HG03521 (cell line): ENCODE measurements at regions not wholly inside any gene's neighbourhood (a gene's known extent, or its start where the extent isn't known, plus 50 kb on each side); places are given as distances from the start of the nearest gene placed in this dataset.
"Not testable (repeated sequence)": the region's sequence is repeated elsewhere in the genome, so short reads cannot be mapped to it uniquely, and the experiment has no call there.

Experiments
- ATAC-seq: cut with Tn5 transposase; IDR thresholded peaks from one replicate; pipeline ENCODE4 v1.9.1; 2021; ENCODE audit warnings: mild to moderate bottlenecking, moderate library complexity; ENCODE audit not compliant: unreplicated experiment

- no peak for ATAC-seq
Observed at GRCh38 chr14:50014809-50015430, 101.5 kb downstream of the VCPKMT start.

GRCh38 chr14:50015716-50016115 is 100.7 kb downstream of the VCPKMT start:
- ATAC-seq, result no peak

- ATAC-seq, result no peak
Observed at GRCh38 chr14:50018201-50018932, 98.0 kb downstream of the VCPKMT start.

GRCh38 chr14:50018933-50019210 is 97.5 kb downstream of the VCPKMT start:
- no peak for ATAC-seq

GRCh38 chr14:50020184-50020583 is 96.2 kb downstream of the VCPKMT start:
- no peak for ATAC-seq

- no peak for ATAC-seq
Observed at GRCh38 chr14:50020799-50021198, 95.6 kb downstream of the VCPKMT start.

GRCh38 chr14:50021261-50022031 is 94.9 kb downstream of the VCPKMT start:
- ATAC-seq, result no peak

- no peak for ATAC-seq
Observed at GRCh38 chr14:50022661-50023060, 93.7 kb downstream of the VCPKMT start.

GRCh38 chr14:50023671-50024490 is 92.5 kb downstream of the VCPKMT start:
- ATAC-seq, result no peak

GRCh38 chr14:50025073-50025472 is 91.3 kb downstream of the VCPKMT start:
- ATAC-seq, result no peak

- ATAC-seq, result no peak
Observed at GRCh38 chr14:50025776-50026175, 90.6 kb downstream of the VCPKMT start.

- ATAC-seq, result no peak
Observed at GRCh38 chr14:50026396-50026795, 90.0 kb downstream of the VCPKMT start.

- no peak for ATAC-seq
Observed at GRCh38 chr14:50027816-50028215, 88.6 kb downstream of the VCPKMT start.

- ATAC-seq, result no peak
Observed at GRCh38 chr14:50028458-50028857, 87.9 kb downstream of the VCPKMT start.

- no peak for ATAC-seq
Observed at GRCh38 chr14:50030036-50030435, 86.3 kb downstream of the VCPKMT start.

- ATAC-seq, result not testable (repeated sequence)
Observed at GRCh38 chr14:50030911-50031310, 85.5 kb downstream of the VCPKMT start.

- ATAC-seq, result no peak
Observed at GRCh38 chr14:50031602-50032313, 84.6 kb downstream of the VCPKMT start.

- not testable (repeated sequence) for ATAC-seq
Observed at GRCh38 chr14:50032462-50033167, 83.8 kb downstream of the VCPKMT start.

GRCh38 chr14:50035214-50035613 is 81.2 kb downstream of the VCPKMT start:
- no peak for ATAC-seq

GRCh38 chr14:50036211-50036610 is 80.2 kb downstream of the VCPKMT start:
- no peak for ATAC-seq
